ENCODE measurements at regions not wholly inside any gene's neighbourhood (a gene's known extent, or its start where the extent isn't known, plus 50 kb on each side); places are given as distances from the start of the nearest gene placed in this dataset.
"Not testable (repeated sequence)": the region's sequence is repeated elsewhere in the genome, so short reads cannot be mapped to it uniquely, and the experiment has no call there.

- not testable (repeated sequence) for H3K9ac ChIP-seq (ENCODE audit: low read depth, low read length); H3K27ac ChIP-seq (ENCODE audit: low read length); H3K4me3 ChIP-seq (ENCODE audit: low read length); H3K36me3 ChIP-seq (ENCODE audit: insufficient read depth, low read depth, low read length); H3K27me3 ChIP-seq (ENCODE audit: insufficient read depth, low read length); H3K4me1 ChIP-seq (ENCODE audit: insufficient read depth, low read length); H3K9me3 ChIP-seq (ENCODE audit: insufficient read depth, low read depth, low read length)
Measured at GRCh38 chr3:178141305-178141684, 394.9 kb upstream of the KCNMB2 start.

DNA sequence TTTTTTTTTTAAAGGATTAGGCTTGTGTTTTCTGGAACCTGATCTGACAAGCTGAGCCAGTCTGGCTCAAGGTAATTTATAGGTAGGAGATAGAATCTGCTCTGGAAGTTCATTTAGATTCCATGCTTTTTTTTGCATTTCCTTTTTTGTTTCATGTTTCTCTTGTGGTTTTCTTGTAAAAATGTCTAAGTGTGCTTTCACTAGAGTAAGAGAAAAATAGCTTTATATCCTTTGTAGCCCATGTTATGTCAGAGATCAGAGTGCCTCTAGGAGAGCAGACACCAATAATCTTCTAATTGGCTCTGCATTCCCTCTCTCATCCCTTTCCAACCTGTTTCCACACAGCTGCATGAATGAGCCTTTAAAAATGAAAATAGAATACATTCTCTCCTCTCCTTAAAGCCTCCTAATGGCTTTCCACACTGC lies 389.8 kb upstream of the KCNMB2 start:
- no peak overlapping the region for H3K27ac ChIP-seq (ENCODE audit: low read length)
- H3K9me3 ChIP-seq (ENCODE audit: insufficient read depth, low read depth, low read length): no peaks in the 10 kb centered on the region
- no peak overlapping the region for H3K4me3 ChIP-seq (ENCODE audit: low read length)
- no peak overlapping the region for H3K9ac ChIP-seq (ENCODE audit: low read depth, low read length)
- no peaks in the 10 kb centered on the region for H3K4me1 ChIP-seq (ENCODE audit: insufficient read depth, low read length)
- H3K36me3 ChIP-seq (ENCODE audit: insufficient read depth, low read depth, low read length): no peaks in the 10 kb centered on the region
- H3K27me3 ChIP-seq (ENCODE audit: insufficient read depth, low read length): no peaks in the 10 kb centered on the region

DNA sequence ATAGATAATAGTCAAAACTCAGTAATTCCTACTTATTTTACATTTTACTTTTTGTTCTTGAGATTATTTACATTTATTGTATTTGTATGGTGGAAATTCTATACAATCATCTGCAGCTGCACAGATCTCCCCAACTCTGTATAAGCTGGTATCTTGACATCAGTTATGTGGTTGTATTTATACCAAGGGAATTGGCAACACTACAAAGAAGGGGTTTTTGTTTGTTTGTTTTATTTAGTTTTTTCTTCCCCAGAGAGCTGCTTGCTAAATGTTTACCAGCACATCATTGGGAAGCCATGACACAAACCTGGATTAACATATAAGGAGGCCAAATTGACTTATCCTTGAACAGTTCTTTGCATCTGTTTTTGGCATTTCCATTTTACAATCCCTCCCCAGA lies 389.2 kb upstream of the KCNMB2 start:
- Histone ChIP-seq H3K27me3 (ENCODE audit: insufficient read depth, low read length) (no peaks in the 10 kb centered on the region), H3K4me3 (ENCODE audit: low read length) (no peak overlapping the region), H3K36me3 (ENCODE audit: insufficient read depth, low read depth, low read length) (no peaks in the 10 kb centered on the region), H3K9me3 (ENCODE audit: insufficient read depth, low read depth, low read length) (no peaks in the 10 kb centered on the region), H3K4me1 (ENCODE audit: insufficient read depth, low read length) (no peaks in the 10 kb centered on the region), H3K9ac (ENCODE audit: low read depth, low read length) (no peak overlapping the region), H3K27ac (ENCODE audit: low read length) (no peak overlapping the region)

GRCh38 chr3:178152031-178152806 lies 384.0 kb upstream of the KCNMB2 start:
- no peak overlapping the region for H3K27ac ChIP-seq (ENCODE audit: low read length)
- no peaks in the 10 kb centered on the region for H3K9me3 ChIP-seq (ENCODE audit: insufficient read depth, low read depth, low read length)
- no peaks in the 10 kb centered on the region for H3K27me3 ChIP-seq (ENCODE audit: insufficient read depth, low read length)
- H3K9ac ChIP-seq (ENCODE audit: low read depth, low read length): no peak overlapping the region
- H3K36me3 ChIP-seq (ENCODE audit: insufficient read depth, low read depth, low read length): no peaks in the 10 kb centered on the region
- no peak overlapping the region for H3K4me3 ChIP-seq (ENCODE audit: low read length)
- H3K4me1 ChIP-seq (ENCODE audit: insufficient read depth, low read length): no peaks in the 10 kb centered on the region

- Histone ChIP-seq H3K27ac (ENCODE audit: low read length) (no peak overlapping the region), H3K4me3 (ENCODE audit: low read length) (no peak overlapping the region), H3K27me3 (ENCODE audit: insufficient read depth, low read length) (no peaks in the 10 kb centered on the region), H3K9me3 (ENCODE audit: insufficient read depth, low read depth, low read length) (no peaks in the 10 kb centered on the region), H3K4me1 (ENCODE audit: insufficient read depth, low read length) (no peaks in the 10 kb centered on the region), H3K36me3 (ENCODE audit: insufficient read depth, low read depth, low read length) (no peaks in the 10 kb centered on the region), H3K9ac (ENCODE audit: low read depth, low read length) (no peak overlapping the region)
Measured at GRCh38 chr3:178152988-178153387, 383.2 kb upstream of the KCNMB2 start.

GRCh38 chr3:178155521-178155920 lies 380.7 kb upstream of the KCNMB2 start:
- Histone ChIP-seq H3K9ac (ENCODE audit: low read depth, low read length) (no peak overlapping the region), H3K27me3 (ENCODE audit: insufficient read depth, low read length) (no peaks in the 10 kb centered on the region), H3K36me3 (ENCODE audit: insufficient read depth, low read depth, low read length) (no peaks in the 10 kb centered on the region), H3K27ac (ENCODE audit: low read length) (no peak overlapping the region), H3K9me3 (ENCODE audit: insufficient read depth, low read depth, low read length) (no peaks in the 10 kb centered on the region), H3K4me3 (ENCODE audit: low read length) (no peak overlapping the region), H3K4me1 (ENCODE audit: insufficient read depth, low read length) (peaks cover 13% of the 10 kb centered on the region; the same call in 1 of the 2 replicates)

DNA sequence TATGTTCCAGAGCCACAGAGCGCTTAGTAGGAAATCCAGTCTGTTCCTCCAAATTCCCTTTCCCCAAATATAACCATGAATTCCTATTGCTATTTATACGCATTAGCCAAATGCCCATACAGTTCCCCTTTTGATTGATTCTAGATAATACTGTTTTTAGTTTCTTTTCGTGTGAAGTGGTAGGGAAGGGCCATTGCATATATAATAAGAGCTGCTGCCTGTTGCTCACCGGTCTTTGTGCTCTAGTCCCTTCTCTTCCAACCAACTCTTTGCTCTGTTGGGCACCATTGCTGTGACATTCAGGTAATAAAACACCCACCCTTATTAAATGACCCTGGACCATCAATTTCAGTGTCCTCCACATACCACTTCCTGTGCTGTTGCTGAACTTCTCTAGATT lies 379.9 kb upstream of the KCNMB2 start:
- H3K4me1 ChIP-seq (ENCODE audit: insufficient read depth, low read length): peaks cover 13% of the 10 kb centered on the region; the same call in 1 of the 2 replicates
- no peak overlapping the region for H3K9ac ChIP-seq (ENCODE audit: low read depth, low read length)
- no peaks in the 10 kb centered on the region for H3K36me3 ChIP-seq (ENCODE audit: insufficient read depth, low read depth, low read length)
- H3K4me3 ChIP-seq (ENCODE audit: low read length): no peak overlapping the region
- no peaks in the 10 kb centered on the region for H3K9me3 ChIP-seq (ENCODE audit: insufficient read depth, low read depth, low read length)
- H3K27ac ChIP-seq (ENCODE audit: low read length): no peak overlapping the region
- H3K27me3 ChIP-seq (ENCODE audit: insufficient read depth, low read length): no peaks in the 10 kb centered on the region

GRCh38 chr3:178159691-178160220 lies 376.5 kb upstream of the KCNMB2 start:
- Histone ChIP-seq H3K9me3 (ENCODE audit: insufficient read depth, low read depth, low read length) (no peaks in the 10 kb centered on the region), H3K27ac (ENCODE audit: low read length) (peak overlapping the region; percentile 79), H3K4me3 (ENCODE audit: low read length) (no peak overlapping the region), H3K27me3 (ENCODE audit: insufficient read depth, low read length) (no peaks in the 10 kb centered on the region), H3K9ac (ENCODE audit: low read depth, low read length) (no peak overlapping the region), H3K36me3 (ENCODE audit: insufficient read depth, low read depth, low read length) (no peaks in the 10 kb centered on the region), H3K4me1 (ENCODE audit: insufficient read depth, low read length) (peaks cover 13% of the 10 kb centered on the region; the same call in 1 of the 2 replicates)

- Histone ChIP-seq H3K27ac (ENCODE audit: low read length) (no peak overlapping the region), H3K36me3 (ENCODE audit: insufficient read depth, low read depth, low read length) (no peaks in the 10 kb centered on the region), H3K27me3 (ENCODE audit: insufficient read depth, low read length) (no peaks in the 10 kb centered on the region), H3K4me3 (ENCODE audit: low read length) (no peak overlapping the region), H3K4me1 (ENCODE audit: insufficient read depth, low read length) (no peaks in the 10 kb centered on the region), H3K9me3 (ENCODE audit: insufficient read depth, low read depth, low read length) (no peaks in the 10 kb centered on the region), H3K9ac (ENCODE audit: low read depth, low read length) (no peak overlapping the region)
Measured at GRCh38 chr3:178169421-178169820, 366.8 kb upstream of the KCNMB2 start.

- Histone ChIP-seq H3K36me3 (ENCODE audit: insufficient read depth, low read depth, low read length) (no peaks in the 10 kb centered on the region), H3K27ac (ENCODE audit: low read length) (no peak overlapping the region), H3K9me3 (ENCODE audit: insufficient read depth, low read depth, low read length) (no peaks in the 10 kb centered on the region), H3K4me3 (ENCODE audit: low read length) (no peak overlapping the region), H3K4me1 (ENCODE audit: insufficient read depth, low read length) (no peaks in the 10 kb centered on the region), H3K27me3 (ENCODE audit: insufficient read depth, low read length) (no peaks in the 10 kb centered on the region), H3K9ac (ENCODE audit: low read depth, low read length) (no peak overlapping the region)
Measured at GRCh38 chr3:178170698-178171535, 365.3 kb upstream of the KCNMB2 start.

GRCh38 chr3:178172121-178172520 lies 364.1 kb upstream of the KCNMB2 start:
- Histone ChIP-seq H3K4me3 (ENCODE audit: low read length) (no peak overlapping the region), H3K36me3 (ENCODE audit: insufficient read depth, low read depth, low read length) (no peaks in the 10 kb centered on the region), H3K9me3 (ENCODE audit: insufficient read depth, low read depth, low read length) (no peaks in the 10 kb centered on the region), H3K9ac (ENCODE audit: low read depth, low read length) (no peak overlapping the region), H3K27me3 (ENCODE audit: insufficient read depth, low read length) (no peaks in the 10 kb centered on the region), H3K4me1 (ENCODE audit: insufficient read depth, low read length) (no peaks in the 10 kb centered on the region), H3K27ac (ENCODE audit: low read length) (no peak overlapping the region)
